ENCODE measurements at regions not wholly inside any gene's neighbourhood (a gene's known extent, or its start where the extent isn't known, plus 50 kb on each side); places are given as distances from the start of the nearest gene placed in this dataset.

GRCh38 chr2:133740500-133740899, 172.2 kb upstream of the NCKAP5 start:
- TF ChIP-seq, protein P1, sequence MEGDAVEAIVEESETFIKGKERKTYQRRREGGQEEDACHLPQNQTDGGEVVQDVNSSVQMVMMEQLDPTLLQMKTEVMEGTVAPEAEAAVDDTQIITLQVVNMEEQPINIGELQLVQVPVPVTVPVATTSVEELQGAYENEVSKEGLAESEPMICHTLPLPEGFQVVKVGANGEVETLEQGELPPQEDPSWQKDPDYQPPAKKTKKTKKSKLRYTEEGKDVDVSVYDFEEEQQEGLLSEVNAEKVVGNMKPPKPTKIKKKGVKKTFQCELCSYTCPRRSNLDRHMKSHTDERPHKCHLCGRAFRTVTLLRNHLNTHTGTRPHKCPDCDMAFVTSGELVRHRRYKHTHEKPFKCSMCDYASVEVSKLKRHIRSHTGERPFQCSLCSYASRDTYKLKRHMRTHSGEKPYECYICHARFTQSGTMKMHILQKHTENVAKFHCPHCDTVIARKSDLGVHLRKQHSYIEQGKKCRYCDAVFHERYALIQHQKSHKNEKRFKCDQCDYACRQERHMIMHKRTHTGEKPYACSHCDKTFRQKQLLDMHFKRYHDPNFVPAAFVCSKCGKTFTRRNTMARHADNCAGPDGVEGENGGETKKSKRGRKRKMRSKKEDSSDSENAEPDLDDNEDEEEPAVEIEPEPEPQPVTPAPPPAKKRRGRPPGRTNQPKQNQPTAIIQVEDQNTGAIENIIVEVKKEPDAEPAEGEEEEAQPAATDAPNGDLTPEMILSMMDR (IDR thresholded peaks at IDR 0.05; ENCODE audit: borderline replicate concordance, extremely low read depth, insufficient read depth) = no peak
- Histone ChIP-seq H3K9me3 (ENCODE audit: control insufficient read depth in 2 of 3, insufficient read depth in 1 of 3, low read length in 3 of 3) (no peaks in the 10 kb centered on the region), H3K4me3 (ENCODE audit: low read length in 3 of 3) (no peak overlapping the region), H3K27me3 (ENCODE audit: control insufficient read depth, insufficient read depth, low read length) (no peaks in the 10 kb centered on the region), H3K4me1 (ENCODE audit: control insufficient read depth in 2 of 3, insufficient read depth in 2 of 3, low read depth in 1 of 3, low read length in 3 of 3) (no peaks in the 10 kb centered on the region), H3K9ac (ENCODE audit: low read length in 3 of 3) (no peak overlapping the region), H3K27ac (ENCODE audit: low read depth in 2 of 2, low read length in 2 of 2) (no peak overlapping the region), H3K36me3 (ENCODE audit: control insufficient read depth in 2 of 3, insufficient read depth in 3 of 3, low read length in 3 of 3) (no peaks in the 10 kb centered on the region)
- DNase-seq = no peak
- intact Hi-C loops (cut with DNase I) = no loop called here
- no peak for FAIRE-seq

- no peak overlapping the region for H3K9ac ChIP-seq (ENCODE audit: low read length in 3 of 3)
- no peaks in the 10 kb centered on the region for H3K27me3 ChIP-seq (ENCODE audit: control insufficient read depth, insufficient read depth, low read length)
- intact Hi-C loops (cut with DNase I) = no loop called here
- TF ChIP-seq, protein P1 (IDR thresholded peaks at IDR 0.05; ENCODE audit: borderline replicate concordance, extremely low read depth, insufficient read depth) = no peak
- FAIRE-seq (no peak), DNase-seq (no peak)
- H3K4me1 ChIP-seq (ENCODE audit: control insufficient read depth in 2 of 3, insufficient read depth in 2 of 3, low read depth in 1 of 3, low read length in 3 of 3) = no peaks in the 10 kb centered on the region
- H3K4me3 ChIP-seq (ENCODE audit: low read length in 3 of 3) = no peak overlapping the region
- no peaks in the 10 kb centered on the region for H3K36me3 ChIP-seq (ENCODE audit: control insufficient read depth in 2 of 3, insufficient read depth in 3 of 3, low read length in 3 of 3)
- no peak overlapping the region for H3K27ac ChIP-seq (ENCODE audit: low read depth in 2 of 2, low read length in 2 of 2)
- H3K9me3 ChIP-seq (ENCODE audit: control insufficient read depth in 2 of 3, insufficient read depth in 1 of 3, low read length in 3 of 3) = no peaks in the 10 kb centered on the region
Observed at GRCh38 chr2:133748007-133748700, 179.9 kb upstream of the NCKAP5 start.

GRCh38 chr2:133753665-133754064, 185.4 kb upstream of the NCKAP5 start:
- Histone ChIP-seq H3K4me1 (ENCODE audit: control insufficient read depth in 2 of 3, insufficient read depth in 2 of 3, low read depth in 1 of 3, low read length in 3 of 3) (peaks cover 0 to 6% (median 0%) of the 10 kb centered on the region in 3 donors), H3K27me3 (ENCODE audit: control insufficient read depth, insufficient read depth, low read length) (no peaks in the 10 kb centered on the region), H3K27ac (ENCODE audit: low read depth in 2 of 2, low read length in 2 of 2) (no peak overlapping the region), H3K36me3 (ENCODE audit: control insufficient read depth in 2 of 3, insufficient read depth in 3 of 3, low read length in 3 of 3) (no peaks in the 10 kb centered on the region), H3K9me3 (ENCODE audit: control insufficient read depth in 2 of 3, insufficient read depth in 1 of 3, low read length in 3 of 3) (no peaks in the 10 kb centered on the region), H3K4me3 (ENCODE audit: low read length in 3 of 3) (no peak overlapping the region), H3K9ac (ENCODE audit: low read length in 3 of 3) (no peak overlapping the region)
- FAIRE-seq (no peak), DNase-seq (no peak)
- TF ChIP-seq, protein P1 (IDR thresholded peaks at IDR 0.05; ENCODE audit: borderline replicate concordance, extremely low read depth, insufficient read depth) = no peak
- intact Hi-C loops (cut with DNase I) = no loop called here
